ENCODE measurements at regions not wholly inside any gene's neighbourhood (a gene's known extent, or its start where the extent isn't known, plus 50 kb on each side); places are given as distances from the start of the nearest gene placed in this dataset.

DNA sequence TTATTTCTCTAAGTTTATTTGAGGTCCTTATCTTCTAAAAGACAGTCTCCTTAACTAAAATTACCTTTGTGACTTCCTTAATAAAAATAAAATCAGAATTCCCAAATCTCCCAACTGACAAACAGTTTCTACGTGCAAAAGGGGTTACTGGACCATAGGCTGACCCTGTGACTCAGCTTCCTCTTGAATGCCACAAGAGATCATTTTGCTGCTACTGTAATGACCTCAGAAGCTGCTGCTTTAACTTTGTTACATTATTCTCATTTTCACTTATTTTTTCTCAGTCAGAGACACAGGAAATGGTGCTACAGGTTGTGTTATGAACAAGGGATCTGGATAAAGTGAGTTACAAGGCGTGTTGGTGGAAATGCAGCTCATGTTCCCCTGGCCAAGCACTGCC, 132.2 kb upstream of the TMTC2 start:
- Mint-ChIP-seq H3K9me3 (ENCODE audit: unreplicated experiment) (peaks cover 6% of the 10 kb centered on the region), H3K27ac (ENCODE audit: unreplicated experiment) (no peak overlapping the region), H3K4me1 (ENCODE audit: low read depth, unreplicated experiment) (no peaks in the 10 kb centered on the region), H3K4me3 (ENCODE audit: unreplicated experiment) (no peak overlapping the region), H3K27me3 (ENCODE audit: unreplicated experiment) (no peaks in the 10 kb centered on the region), H3K36me3 (ENCODE audit: unreplicated experiment) (peaks cover 16% of the 10 kb centered on the region)
- TF ChIP-seq CTCF (IDR thresholded peaks at IDR 0.05; ENCODE audit: partially characterized antibody, unreplicated experiment), result no peak
- no peak for DNase-seq

GRCh38 chr12:82555699-82556098, 131.0 kb upstream of the TMTC2 start:
- Mint-ChIP-seq H3K4me3 (ENCODE audit: unreplicated experiment) (no peak overlapping the region), H3K9me3 (ENCODE audit: unreplicated experiment) (peaks cover 2% of the 10 kb centered on the region), H3K27ac (ENCODE audit: unreplicated experiment) (no peak overlapping the region), H3K4me1 (ENCODE audit: low read depth, unreplicated experiment) (no peaks in the 10 kb centered on the region), H3K27me3 (ENCODE audit: unreplicated experiment) (no peaks in the 10 kb centered on the region), H3K36me3 (ENCODE audit: unreplicated experiment) (peaks cover 8% of the 10 kb centered on the region)
- no peak for TF ChIP-seq CTCF (IDR thresholded peaks at IDR 0.05; ENCODE audit: partially characterized antibody, unreplicated experiment)
- no peak for DNase-seq

- no peaks in the 10 kb centered on the region for H3K36me3 Mint-ChIP-seq (ENCODE audit: unreplicated experiment)
- H3K9me3 Mint-ChIP-seq (ENCODE audit: unreplicated experiment), result peaks cover 2% of the 10 kb centered on the region
- no peak overlapping the region for H3K27ac Mint-ChIP-seq (ENCODE audit: unreplicated experiment)
- no peaks in the 10 kb centered on the region for H3K27me3 Mint-ChIP-seq (ENCODE audit: unreplicated experiment)
- no peak for TF ChIP-seq CTCF (IDR thresholded peaks at IDR 0.05; ENCODE audit: partially characterized antibody, unreplicated experiment)
- no peak for DNase-seq
- H3K4me1 Mint-ChIP-seq (ENCODE audit: low read depth, unreplicated experiment), result no peaks in the 10 kb centered on the region
- H3K4me3 Mint-ChIP-seq (ENCODE audit: unreplicated experiment), result no peak overlapping the region
Observed at GRCh38 chr12:82565966-82566365, 120.7 kb upstream of the TMTC2 start.

GRCh38 chr12:82567688-82568087, 119.0 kb upstream of the TMTC2 start:
- no peak for DNase-seq
- no peak for TF ChIP-seq CTCF (IDR thresholded peaks at IDR 0.05; ENCODE audit: partially characterized antibody, unreplicated experiment)
- H3K4me3 Mint-ChIP-seq (ENCODE audit: unreplicated experiment), result no peak overlapping the region
- H3K27me3 Mint-ChIP-seq (ENCODE audit: unreplicated experiment), result no peaks in the 10 kb centered on the region
- H3K27ac Mint-ChIP-seq (ENCODE audit: unreplicated experiment), result no peak overlapping the region
- peaks cover 2% of the 10 kb centered on the region for H3K9me3 Mint-ChIP-seq (ENCODE audit: unreplicated experiment)
- no peaks in the 10 kb centered on the region for H3K36me3 Mint-ChIP-seq (ENCODE audit: unreplicated experiment)
- H3K4me1 Mint-ChIP-seq (ENCODE audit: low read depth, unreplicated experiment), result no peaks in the 10 kb centered on the region

- Mint-ChIP-seq H3K9me3 (ENCODE audit: unreplicated experiment) (no peaks in the 10 kb centered on the region), H3K27ac (ENCODE audit: unreplicated experiment) (no peak overlapping the region), H3K4me1 (ENCODE audit: low read depth, unreplicated experiment) (no peaks in the 10 kb centered on the region), H3K4me3 (ENCODE audit: unreplicated experiment) (no peak overlapping the region), H3K27me3 (ENCODE audit: unreplicated experiment) (no peaks in the 10 kb centered on the region), H3K36me3 (ENCODE audit: unreplicated experiment) (no peaks in the 10 kb centered on the region)
- no peak for DNase-seq
- no peak for TF ChIP-seq CTCF (IDR thresholded peaks at IDR 0.05; ENCODE audit: partially characterized antibody, unreplicated experiment)
Observed at GRCh38 chr12:82574191-82574590, 112.5 kb upstream of the TMTC2 start.
